Hepatocyte (in vitro differentiated cells): ENCODE measurements at regions not wholly inside any gene's neighbourhood (a gene's known extent, or its start where the extent isn't known, plus 50 kb on each side); places are given as distances from the start of the nearest gene placed in this dataset.
"Not testable (repeated sequence)": the region's sequence is repeated elsewhere in the genome, so short reads cannot be mapped to it uniquely, and the experiment has no call there.

ENCODE experiments used
- CTCF ChIP-seq: fragments of 200-600 bp; sonication (generic); IDR thresholded peaks from 2 replicates; pipeline ENCODE4 v1.5.1; 2016; ENCODE audit warnings: antibody characterized with exemption, mild to moderate bottlenecking; ENCODE audit not compliant: poor library complexity
- EZH2 ChIP-seq: fragments of 200-600 bp; sonication (generic); IDR thresholded peaks from 2 replicates; pipeline ENCODE4 v1.6.1; 2016; ENCODE audit warnings: antibody characterized with exemption, mild to moderate bottlenecking, borderline replicate concordance

GRCh38 chr4:189653983-189654382, 286.7 kb upstream of the FRG1 start:
- not testable (repeated sequence) for TF ChIP-seq CTCF, EZH2
